ENCODE measurements at regions not wholly inside any gene's neighbourhood (a gene's known extent, or its start where the extent isn't known, plus 50 kb on each side); places are given as distances from the start of the nearest gene placed in this dataset.

DNA sequence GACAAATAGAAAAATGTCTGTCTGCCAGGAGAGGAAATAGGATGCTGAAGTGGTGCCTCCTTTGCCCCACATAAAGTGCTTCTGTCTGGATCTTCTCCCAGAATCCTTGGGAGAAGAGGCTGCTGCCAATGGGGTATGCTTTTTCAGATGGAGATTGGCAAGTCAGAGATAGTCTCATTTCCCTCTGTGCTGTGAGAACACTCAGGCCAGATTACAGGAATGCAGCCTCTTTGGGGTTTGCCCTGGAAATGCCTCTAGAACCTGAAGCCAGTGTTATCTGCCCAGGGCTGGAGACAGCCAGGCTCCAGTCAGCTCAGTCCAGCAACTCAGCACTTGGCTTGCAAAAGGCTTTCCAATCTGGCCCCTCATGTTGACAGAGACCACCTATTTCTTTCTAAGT lies 119.1 kb upstream of the PHYHIPL start:
- TF ChIP-seq, protein P1, sequence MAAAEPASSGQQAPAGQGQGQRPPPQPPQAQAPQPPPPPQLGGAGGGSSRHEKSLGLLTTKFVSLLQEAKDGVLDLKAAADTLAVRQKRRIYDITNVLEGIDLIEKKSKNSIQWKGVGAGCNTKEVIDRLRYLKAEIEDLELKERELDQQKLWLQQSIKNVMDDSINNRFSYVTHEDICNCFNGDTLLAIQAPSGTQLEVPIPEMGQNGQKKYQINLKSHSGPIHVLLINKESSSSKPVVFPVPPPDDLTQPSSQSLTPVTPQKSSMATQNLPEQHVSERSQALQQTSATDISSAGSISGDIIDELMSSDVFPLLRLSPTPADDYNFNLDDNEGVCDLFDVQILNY (CRISPR knock-in tag; IDR thresholded peaks at IDR 0.05), result no peak
- no peak for TF ChIP-seq ZNF138 (CRISPR knock-in tag; conservative IDR thresholded peaks at IDR 0.05)
- no peak for TF ChIP-seq GTF2I (CRISPR knock-in tag; conservative IDR thresholded peaks at IDR 0.05)
- DNase-seq (ENCODE audit: low spot score) (no peak), ATAC-seq (no peak)
- CTCF ChIA-PET, result no interaction called here
- Mint-ChIP-seq H3K36me3 (peaks cover 4% of the 10 kb centered on the region; the same call in 1 of the 2 replicates), H3K27me3 (ENCODE audit: low read depth) (no peaks in the 10 kb centered on the region), H3K4me3 (no peak overlapping the region), H3K9me3 (peaks cover 26% of the 10 kb centered on the region), H3K27ac (no peak overlapping the region), H3K4me1 (peaks cover 25% of the 10 kb centered on the region)
- POLR2A ChIA-PET, result no interaction called here

GRCh38 chr10:59060852-59061251 lies 115.6 kb upstream of the PHYHIPL start:
- no peak for TF ChIP-seq CREM (CRISPR knock-in tag; IDR thresholded peaks at IDR 0.05)
- TF ChIP-seq, protein P2, sequence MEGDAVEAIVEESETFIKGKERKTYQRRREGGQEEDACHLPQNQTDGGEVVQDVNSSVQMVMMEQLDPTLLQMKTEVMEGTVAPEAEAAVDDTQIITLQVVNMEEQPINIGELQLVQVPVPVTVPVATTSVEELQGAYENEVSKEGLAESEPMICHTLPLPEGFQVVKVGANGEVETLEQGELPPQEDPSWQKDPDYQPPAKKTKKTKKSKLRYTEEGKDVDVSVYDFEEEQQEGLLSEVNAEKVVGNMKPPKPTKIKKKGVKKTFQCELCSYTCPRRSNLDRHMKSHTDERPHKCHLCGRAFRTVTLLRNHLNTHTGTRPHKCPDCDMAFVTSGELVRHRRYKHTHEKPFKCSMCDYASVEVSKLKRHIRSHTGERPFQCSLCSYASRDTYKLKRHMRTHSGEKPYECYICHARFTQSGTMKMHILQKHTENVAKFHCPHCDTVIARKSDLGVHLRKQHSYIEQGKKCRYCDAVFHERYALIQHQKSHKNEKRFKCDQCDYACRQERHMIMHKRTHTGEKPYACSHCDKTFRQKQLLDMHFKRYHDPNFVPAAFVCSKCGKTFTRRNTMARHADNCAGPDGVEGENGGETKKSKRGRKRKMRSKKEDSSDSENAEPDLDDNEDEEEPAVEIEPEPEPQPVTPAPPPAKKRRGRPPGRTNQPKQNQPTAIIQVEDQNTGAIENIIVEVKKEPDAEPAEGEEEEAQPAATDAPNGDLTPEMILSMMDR (IDR thresholded peaks at IDR 0.05), result no peak
- no peak for TF ChIP-seq TP53 (CRISPR knock-in tag; IDR thresholded peaks at IDR 0.05)
- no peak for TF ChIP-seq NFATC4 (CRISPR knock-in tag; IDR thresholded peaks at IDR 0.05)
- no peak for TF ChIP-seq CBFB (CRISPR knock-in tag; IDR thresholded peaks at IDR 0.05; ENCODE audit: low read depth)
- TF ChIP-seq, protein P3, sequence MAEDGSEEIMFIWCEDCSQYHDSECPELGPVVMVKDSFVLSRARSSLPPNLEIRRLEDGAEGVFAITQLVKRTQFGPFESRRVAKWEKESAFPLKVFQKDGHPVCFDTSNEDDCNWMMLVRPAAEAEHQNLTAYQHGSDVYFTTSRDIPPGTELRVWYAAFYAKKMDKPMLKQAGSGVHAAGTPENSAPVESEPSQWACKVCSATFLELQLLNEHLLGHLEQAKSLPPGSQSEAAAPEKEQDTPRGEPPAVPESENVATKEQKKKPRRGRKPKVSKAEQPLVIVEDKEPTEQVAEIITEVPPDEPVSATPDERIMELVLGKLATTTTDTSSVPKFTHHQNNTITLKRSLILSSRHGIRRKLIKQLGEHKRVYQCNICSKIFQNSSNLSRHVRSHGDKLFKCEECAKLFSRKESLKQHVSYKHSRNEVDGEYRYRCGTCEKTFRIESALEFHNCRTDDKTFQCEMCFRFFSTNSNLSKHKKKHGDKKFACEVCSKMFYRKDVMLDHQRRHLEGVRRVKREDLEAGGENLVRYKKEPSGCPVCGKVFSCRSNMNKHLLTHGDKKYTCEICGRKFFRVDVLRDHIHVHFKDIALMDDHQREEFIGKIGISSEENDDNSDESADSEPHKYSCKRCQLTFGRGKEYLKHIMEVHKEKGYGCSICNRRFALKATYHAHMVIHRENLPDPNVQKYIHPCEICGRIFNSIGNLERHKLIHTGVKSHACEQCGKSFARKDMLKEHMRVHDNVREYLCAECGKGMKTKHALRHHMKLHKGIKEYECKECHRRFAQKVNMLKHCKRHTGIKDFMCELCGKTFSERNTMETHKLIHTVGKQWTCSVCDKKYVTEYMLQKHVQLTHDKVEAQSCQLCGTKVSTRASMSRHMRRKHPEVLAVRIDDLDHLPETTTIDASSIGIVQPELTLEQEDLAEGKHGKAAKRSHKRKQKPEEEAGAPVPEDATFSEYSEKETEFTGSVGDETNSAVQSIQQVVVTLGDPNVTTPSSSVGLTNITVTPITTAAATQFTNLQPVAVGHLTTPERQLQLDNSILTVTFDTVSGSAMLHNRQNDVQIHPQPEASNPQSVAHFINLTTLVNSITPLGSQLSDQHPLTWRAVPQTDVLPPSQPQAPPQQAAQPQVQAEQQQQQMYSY (CRISPR knock-in tag; IDR thresholded peaks at IDR 0.05), result no peak
- no peak for TF ChIP-seq OVOL2 (CRISPR knock-in tag; IDR thresholded peaks at IDR 0.05; ENCODE audit: borderline replicate concordance)
- POLR2A ChIA-PET, result interaction anchor here (0.6 kb wide), 1 partner anchor 84 kb away, joined by 3 read pairs; no protein-coding TSS in a partner anchor
- H3K4me1 Mint-ChIP-seq, result peaks cover 33% of the 10 kb centered on the region
- H3K4me3 Mint-ChIP-seq, result no peak overlapping the region
- H3K9me3 Mint-ChIP-seq, result peaks cover 2% of the 10 kb centered on the region; the same call in 1 of the 2 replicates
- H3K27ac Mint-ChIP-seq, result no peak overlapping the region
- CTCF ChIA-PET, result no interaction called here
- DNase-seq (ENCODE audit: low spot score), result no peak
- H3K27me3 Mint-ChIP-seq (ENCODE audit: low read depth), result no peaks in the 10 kb centered on the region
- no peaks in the 10 kb centered on the region for H3K36me3 Mint-ChIP-seq
- ATAC-seq, result no peak

DNA sequence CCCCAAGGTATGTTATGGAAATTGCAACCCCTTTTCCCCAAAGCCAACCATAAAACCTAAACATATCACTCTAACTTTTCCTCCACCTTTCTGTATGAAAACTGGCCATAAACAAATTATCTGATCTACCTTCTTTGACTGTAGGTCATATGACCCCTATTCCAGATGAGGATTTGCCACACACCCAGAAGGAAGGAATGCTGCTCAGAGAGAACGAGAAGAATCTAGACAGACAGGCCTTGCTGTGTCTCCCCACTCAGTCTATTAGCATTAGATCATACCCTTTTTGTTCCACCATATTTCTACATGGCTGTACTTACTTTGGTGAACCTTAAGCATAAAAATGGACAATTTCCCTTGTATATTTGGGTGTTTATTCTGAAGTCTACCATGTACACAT lies 113.0 kb upstream of the PHYHIPL start:
- H3K27ac Mint-ChIP-seq, result no peak overlapping the region
- TF ChIP-seq MXD4 (CRISPR knock-in tag; IDR thresholded peaks at IDR 0.05; ENCODE audit: borderline replicate concordance) (no peak), SOX15 (CRISPR knock-in tag; IDR thresholded peaks at IDR 0.05) (no peak), ATF3 (CRISPR knock-in tag; conservative IDR thresholded peaks at IDR 0.05) (no peak), ZNF138 (CRISPR knock-in tag; conservative IDR thresholded peaks at IDR 0.05) (no peak), ZNF425 (CRISPR knock-in tag; conservative IDR thresholded peaks at IDR 0.05) (no peak), RORB (CRISPR knock-in tag; IDR thresholded peaks at IDR 0.05) (no peak), ATF6 (CRISPR knock-in tag; IDR thresholded peaks at IDR 0.05) (no peak), MYBL2 (CRISPR knock-in tag; IDR thresholded peaks at IDR 0.05) (no peak)
- TF ChIP-seq, protein P4, sequence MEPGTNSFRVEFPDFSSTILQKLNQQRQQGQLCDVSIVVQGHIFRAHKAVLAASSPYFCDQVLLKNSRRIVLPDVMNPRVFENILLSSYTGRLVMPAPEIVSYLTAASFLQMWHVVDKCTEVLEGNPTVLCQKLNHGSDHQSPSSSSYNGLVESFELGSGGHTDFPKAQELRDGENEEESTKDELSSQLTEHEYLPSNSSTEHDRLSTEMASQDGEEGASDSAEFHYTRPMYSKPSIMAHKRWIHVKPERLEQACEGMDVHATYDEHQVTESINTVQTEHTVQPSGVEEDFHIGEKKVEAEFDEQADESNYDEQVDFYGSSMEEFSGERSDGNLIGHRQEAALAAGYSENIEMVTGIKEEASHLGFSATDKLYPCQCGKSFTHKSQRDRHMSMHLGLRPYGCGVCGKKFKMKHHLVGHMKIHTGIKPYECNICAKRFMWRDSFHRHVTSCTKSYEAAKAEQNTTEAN (CRISPR knock-in tag; IDR thresholded peaks at IDR 0.05), result no peak
- TF ChIP-seq, protein P5, sequence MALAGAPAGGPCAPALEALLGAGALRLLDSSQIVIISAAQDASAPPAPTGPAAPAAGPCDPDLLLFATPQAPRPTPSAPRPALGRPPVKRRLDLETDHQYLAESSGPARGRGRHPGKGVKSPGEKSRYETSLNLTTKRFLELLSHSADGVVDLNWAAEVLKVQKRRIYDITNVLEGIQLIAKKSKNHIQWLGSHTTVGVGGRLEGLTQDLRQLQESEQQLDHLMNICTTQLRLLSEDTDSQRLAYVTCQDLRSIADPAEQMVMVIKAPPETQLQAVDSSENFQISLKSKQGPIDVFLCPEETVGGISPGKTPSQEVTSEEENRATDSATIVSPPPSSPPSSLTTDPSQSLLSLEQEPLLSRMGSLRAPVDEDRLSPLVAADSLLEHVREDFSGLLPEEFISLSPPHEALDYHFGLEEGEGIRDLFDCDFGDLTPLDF (CRISPR knock-in tag; IDR thresholded peaks at IDR 0.05), result no peak
- ChIA-PET POLR2A (no interaction called here), CTCF (no interaction called here)
- H3K9me3 Mint-ChIP-seq, result peaks cover 6% of the 10 kb centered on the region
- H3K4me1 Mint-ChIP-seq, result peaks cover 38% of the 10 kb centered on the region
- ATAC-seq (no peak), DNase-seq (ENCODE audit: low spot score) (no peak)
- no peaks in the 10 kb centered on the region for H3K36me3 Mint-ChIP-seq
- no peak overlapping the region for H3K4me3 Mint-ChIP-seq
- H3K27me3 Mint-ChIP-seq (ENCODE audit: low read depth), result no peaks in the 10 kb centered on the region
